ENCODE measurements at regions not wholly inside any gene's neighbourhood (a gene's known extent, or its start where the extent isn't known, plus 50 kb on each side); places are given as distances from the start of the nearest gene placed in this dataset.

DNA sequence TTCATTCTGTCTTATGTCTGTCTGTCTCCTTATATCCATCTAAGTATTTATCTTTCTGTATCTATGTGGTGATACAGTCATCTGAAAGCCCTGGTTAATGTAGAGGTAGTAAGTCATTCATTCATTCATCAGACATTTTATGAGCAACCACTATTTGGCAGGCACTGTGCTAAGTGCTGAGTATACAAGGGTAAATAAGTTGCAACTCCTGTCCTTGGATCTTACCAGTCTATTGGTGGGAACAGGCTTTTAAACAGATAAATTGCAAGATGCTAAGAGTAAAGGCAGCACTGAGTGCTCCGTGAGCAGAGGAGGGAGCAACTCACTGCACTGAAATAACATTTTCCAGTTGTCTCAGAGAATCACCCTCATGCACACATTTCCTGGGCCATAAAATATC, 68.6 kb downstream of the TMEM30B start:
- TF ChIP-seq EZH2 (IDR thresholded peaks at IDR 0.05; ENCODE audit: borderline replicate concordance) (no peak), CTCF (IDR thresholded peaks at IDR 0.05; ENCODE audit: poor library complexity) (no peak)

All from hepatocyte (in vitro differentiated cells).